ENCODE measurements at regions not wholly inside any gene's neighbourhood (a gene's known extent, or its start where the extent isn't known, plus 50 kb on each side); places are given as distances from the start of the nearest gene placed in this dataset.

DNA sequence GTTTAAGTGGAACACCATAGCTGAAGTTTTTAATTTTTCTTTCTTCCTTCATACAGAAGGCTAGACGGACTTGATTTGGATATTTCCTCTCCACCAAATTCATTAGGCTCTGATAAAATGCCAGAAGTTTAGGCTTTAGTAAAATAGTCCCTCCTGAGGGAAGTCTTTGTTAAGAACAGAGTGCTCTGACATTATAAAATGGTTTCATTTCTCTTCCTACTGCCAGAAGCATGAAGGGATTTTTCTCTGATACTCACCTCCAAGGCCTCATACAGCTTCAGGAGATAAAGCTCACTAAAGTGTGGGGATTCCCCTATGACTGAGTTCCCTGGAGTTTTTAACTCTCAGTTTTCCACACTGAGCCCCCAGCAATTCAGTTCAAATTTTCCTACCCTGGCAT is 1489.6 kb downstream of the REEP3 start:
- CTCF ChIA-PET = no interaction called here
- DNase-seq (no peak), ATAC-seq (ENCODE audit: low read depth) (no peak)
- POLR2A ChIA-PET = no interaction called here
- no peak for TF ChIP-seq EZH2 (IDR thresholded peaks at IDR 0.05; ENCODE audit: borderline replicate concordance, insufficient read depth, low read depth, low read length, poor library complexity, severe bottlenecking)
- TF ChIP-seq, protein P1, sequence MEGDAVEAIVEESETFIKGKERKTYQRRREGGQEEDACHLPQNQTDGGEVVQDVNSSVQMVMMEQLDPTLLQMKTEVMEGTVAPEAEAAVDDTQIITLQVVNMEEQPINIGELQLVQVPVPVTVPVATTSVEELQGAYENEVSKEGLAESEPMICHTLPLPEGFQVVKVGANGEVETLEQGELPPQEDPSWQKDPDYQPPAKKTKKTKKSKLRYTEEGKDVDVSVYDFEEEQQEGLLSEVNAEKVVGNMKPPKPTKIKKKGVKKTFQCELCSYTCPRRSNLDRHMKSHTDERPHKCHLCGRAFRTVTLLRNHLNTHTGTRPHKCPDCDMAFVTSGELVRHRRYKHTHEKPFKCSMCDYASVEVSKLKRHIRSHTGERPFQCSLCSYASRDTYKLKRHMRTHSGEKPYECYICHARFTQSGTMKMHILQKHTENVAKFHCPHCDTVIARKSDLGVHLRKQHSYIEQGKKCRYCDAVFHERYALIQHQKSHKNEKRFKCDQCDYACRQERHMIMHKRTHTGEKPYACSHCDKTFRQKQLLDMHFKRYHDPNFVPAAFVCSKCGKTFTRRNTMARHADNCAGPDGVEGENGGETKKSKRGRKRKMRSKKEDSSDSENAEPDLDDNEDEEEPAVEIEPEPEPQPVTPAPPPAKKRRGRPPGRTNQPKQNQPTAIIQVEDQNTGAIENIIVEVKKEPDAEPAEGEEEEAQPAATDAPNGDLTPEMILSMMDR (IDR thresholded peaks at IDR 0.05) = no peak
- intact Hi-C loops (cut with micrococcal nuclease) = no loop called here
- no peak overlapping the region for H3K27ac ChIP-seq (ENCODE audit: low read length in 2 of 2)
- no peaks in the 10 kb centered on the region for H3K36me3 ChIP-seq (replicated peaks in 1 of 2; ENCODE audit: control extremely low read depth in 1 of 2, control insufficient read depth in 1 of 2, extremely low read depth in 1 of 2, insufficient read depth in 2 of 2, low read length in 1 of 2)
- no peak overlapping the region for H2AFZ ChIP-seq (ENCODE audit: insufficient read depth, low read depth, low read length, poor library complexity, severe bottlenecking)
- no peak overlapping the region for H3K27ac Mint-ChIP-seq
- no peak overlapping the region for H3K4me3 ChIP-seq (ENCODE audit: control extremely low read depth in 1 of 5, extremely low read depth in 1 of 5, insufficient read depth in 1 of 5, low read depth in 2 of 5, low read length in 4 of 5)
- no peaks in the 10 kb centered on the region for H3K27me3 ChIP-seq (replicated peaks in 1 of 4; ENCODE audit: control extremely low read depth in 1 of 4, control insufficient read depth in 3 of 4, insufficient read depth in 4 of 4, low read length in 3 of 4)
- no peaks in the 10 kb centered on the region for H3K79me2 ChIP-seq (ENCODE audit: control insufficient read depth, insufficient read depth, low read length)
- H3K9ac ChIP-seq (ENCODE audit: low read length) = no peak overlapping the region
- whole genome bisulfite sequencing (ENCODE audit: insufficient coverage) = no CpG with 5 or more reads among the region's 1 CpG
- H3K4me1 Mint-ChIP-seq = no peaks in the 10 kb centered on the region
- no peaks in the 10 kb centered on the region for H3K9me3 ChIP-seq (ENCODE audit: control extremely low read depth in 1 of 3, control insufficient read depth in 2 of 3, insufficient read depth in 1 of 3, low read length in 2 of 3)
- H3K27me3 Mint-ChIP-seq = no peaks in the 10 kb centered on the region
- no peaks in the 10 kb centered on the region for H3K9me3 Mint-ChIP-seq (ENCODE audit: insufficient read depth)
- H3K4me3 Mint-ChIP-seq = no peak overlapping the region
- no peak overlapping the region for H3K4me2 ChIP-seq (replicated peaks; ENCODE audit: low read depth, low read length, poor library complexity, severe bottlenecking)
- H3K4me1 ChIP-seq (ENCODE audit: control insufficient read depth in 2 of 2, insufficient read depth in 2 of 2, low read length in 2 of 2) = no peaks in the 10 kb centered on the region
- no peaks in the 10 kb centered on the region for H4K20me1 ChIP-seq (ENCODE audit: control insufficient read depth, insufficient read depth, low read length, poor library complexity, severe bottlenecking)

DNA sequence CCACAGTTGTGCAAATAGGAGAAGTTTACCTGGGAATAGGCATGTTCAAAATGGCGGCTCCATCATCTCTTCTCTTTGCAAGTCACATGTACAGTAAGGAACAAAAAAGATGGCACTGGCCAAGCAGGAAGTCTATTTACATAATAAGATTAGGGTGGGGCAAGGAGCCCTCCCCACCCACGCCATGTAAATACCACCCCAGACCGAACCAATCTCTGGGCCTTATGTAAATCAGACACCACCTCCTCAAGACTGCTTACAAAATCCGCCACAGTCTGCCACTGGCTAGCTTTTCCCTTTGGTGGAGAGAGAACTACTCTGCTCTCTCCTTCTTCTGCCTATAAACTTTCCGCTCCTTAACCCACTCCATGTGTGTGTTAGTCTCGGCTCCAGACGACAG is 1496.3 kb downstream of the REEP3 start:
- Mint-ChIP-seq H3K4me3 (no peak overlapping the region), H3K4me1 (no peaks in the 10 kb centered on the region), H3K27ac (no peak overlapping the region), H3K9me3 (ENCODE audit: insufficient read depth) (no peaks in the 10 kb centered on the region), H3K27me3 (no peaks in the 10 kb centered on the region)
- ATAC-seq (ENCODE audit: low read depth) (no peak), DNase-seq (no peak)
- Histone ChIP-seq H3K27ac (ENCODE audit: low read length in 2 of 2) (no peak overlapping the region), H3K4me3 (ENCODE audit: control extremely low read depth in 1 of 5, extremely low read depth in 1 of 5, insufficient read depth in 1 of 5, low read depth in 2 of 5, low read length in 4 of 5) (no peak overlapping the region), H3K36me3 (replicated peaks in 1 of 2; ENCODE audit: control extremely low read depth in 1 of 2, control insufficient read depth in 1 of 2, extremely low read depth in 1 of 2, insufficient read depth in 2 of 2, low read length in 1 of 2) (no peaks in the 10 kb centered on the region), H4K20me1 (ENCODE audit: control insufficient read depth, insufficient read depth, low read length, poor library complexity, severe bottlenecking) (no peaks in the 10 kb centered on the region), H3K4me1 (ENCODE audit: control insufficient read depth in 2 of 2, insufficient read depth in 2 of 2, low read length in 2 of 2) (no peaks in the 10 kb centered on the region), H3K4me2 (replicated peaks; ENCODE audit: low read depth, low read length, poor library complexity, severe bottlenecking) (no peak overlapping the region), H3K9ac (ENCODE audit: low read length) (no peak overlapping the region), H2AFZ (ENCODE audit: insufficient read depth, low read depth, low read length, poor library complexity, severe bottlenecking) (no peak overlapping the region), H3K27me3 (replicated peaks in 1 of 4; ENCODE audit: control extremely low read depth in 1 of 4, control insufficient read depth in 3 of 4, insufficient read depth in 4 of 4, low read length in 3 of 4) (no peaks in the 10 kb centered on the region), H3K79me2 (ENCODE audit: control insufficient read depth, insufficient read depth, low read length) (no peaks in the 10 kb centered on the region), H3K9me3 (ENCODE audit: control extremely low read depth in 1 of 3, control insufficient read depth in 2 of 3, insufficient read depth in 1 of 3, low read length in 2 of 3) (no peaks in the 10 kb centered on the region)
- intact Hi-C loops (cut with micrococcal nuclease) = no loop called here
- ChIA-PET POLR2A (no interaction called here), CTCF (no interaction called here)
- no peak for TF ChIP-seq EZH2 (IDR thresholded peaks at IDR 0.05; ENCODE audit: borderline replicate concordance, insufficient read depth, low read depth, low read length, poor library complexity, severe bottlenecking)
- TF ChIP-seq, protein P1 (IDR thresholded peaks at IDR 0.05) = no peak
- 100% methylated on average over 2 of the region's 7 CpGs for WGBS (ENCODE audit: insufficient coverage)

All from B cell (primary cell).